Tibial nerve (tissue), 4 donors: ENCODE measurements at regions not wholly inside any gene's neighbourhood (a gene's known extent, or its start where the extent isn't known, plus 50 kb on each side); places are given as distances from the start of the nearest gene placed in this dataset.

Experiments used
- EP300 ChIP-seq, 2 donors: sonication (generic); formaldehyde crosslinking; IDR thresholded peaks; one replicate each; pipeline ENCODE4 v1.6.1; 2017; ENCODE audit warnings: antibody characterized with exemption in 2 of 2, mild to moderate bottlenecking in 1 of 2
- POLR2A ChIP-seq, 2 donors: fragments of 450-650 bp; IDR thresholded peaks; one replicate each; pipeline ENCODE4 v1.6.1; 2017; ENCODE audit warnings: antibody characterized with exemption in 2 of 2, mild to moderate bottlenecking in 2 of 2, moderate library complexity in 2 of 2
- TF ChIP-seq, protein P1 (sequence below), 5 experiments: fragments of 200-600 bp in 3 of 5; fragments of 450-650 bp in 2 of 5; sonication (generic) in 3 of 5; IDR thresholded peaks; one replicate each; pipeline ENCODE4 v1.5.1; 2016 to 2019; ENCODE audit warnings: antibody characterized with exemption in 5 of 5, mild to moderate bottlenecking in 3 of 5, moderate library complexity in 2 of 5

GRCh38 chr2:133833746-133834145, 265.5 kb upstream of the NCKAP5 start:
- TF ChIP-seq POLR2A (IDR thresholded peaks at IDR 0.05) (no peak), EP300 (IDR thresholded peaks at IDR 0.05) (no peak)
- TF ChIP-seq, protein P1, sequence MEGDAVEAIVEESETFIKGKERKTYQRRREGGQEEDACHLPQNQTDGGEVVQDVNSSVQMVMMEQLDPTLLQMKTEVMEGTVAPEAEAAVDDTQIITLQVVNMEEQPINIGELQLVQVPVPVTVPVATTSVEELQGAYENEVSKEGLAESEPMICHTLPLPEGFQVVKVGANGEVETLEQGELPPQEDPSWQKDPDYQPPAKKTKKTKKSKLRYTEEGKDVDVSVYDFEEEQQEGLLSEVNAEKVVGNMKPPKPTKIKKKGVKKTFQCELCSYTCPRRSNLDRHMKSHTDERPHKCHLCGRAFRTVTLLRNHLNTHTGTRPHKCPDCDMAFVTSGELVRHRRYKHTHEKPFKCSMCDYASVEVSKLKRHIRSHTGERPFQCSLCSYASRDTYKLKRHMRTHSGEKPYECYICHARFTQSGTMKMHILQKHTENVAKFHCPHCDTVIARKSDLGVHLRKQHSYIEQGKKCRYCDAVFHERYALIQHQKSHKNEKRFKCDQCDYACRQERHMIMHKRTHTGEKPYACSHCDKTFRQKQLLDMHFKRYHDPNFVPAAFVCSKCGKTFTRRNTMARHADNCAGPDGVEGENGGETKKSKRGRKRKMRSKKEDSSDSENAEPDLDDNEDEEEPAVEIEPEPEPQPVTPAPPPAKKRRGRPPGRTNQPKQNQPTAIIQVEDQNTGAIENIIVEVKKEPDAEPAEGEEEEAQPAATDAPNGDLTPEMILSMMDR (IDR thresholded peaks at IDR 0.05) = no peak
